ENCODE measurements at regions not wholly inside any gene's neighbourhood (a gene's known extent, or its start where the extent isn't known, plus 50 kb on each side); places are given as distances from the start of the nearest gene placed in this dataset.

- DNase-seq (ENCODE audit: low spot score) (no peak), ATAC-seq (no peak)
- intact Hi-C loops (cut with DNase I): no loop called here
Measured at GRCh38 chr13:111974341-111974640, 92.7 kb upstream of the SOX1 start.

- intact Hi-C loops (cut with DNase I): no loop called here
- no peak for DNase-seq (ENCODE audit: low spot score)
- ATAC-seq: no peak
Measured at GRCh38 chr13:111975539-111976473, 91.1 kb upstream of the SOX1 start.

GRCh38 chr13:111976474-111977178, 90.3 kb upstream of the SOX1 start:
- DNase-seq (ENCODE audit: low spot score): no peak
- no peak for ATAC-seq

GRCh38 chr13:111977179-111977506, 89.8 kb upstream of the SOX1 start:
- DNase-seq (ENCODE audit: low spot score) (no peak), ATAC-seq (no peak)
- intact Hi-C loops (cut with DNase I): no loop called here

More at GRCh38 chr13:111976474-111977178, 90.3 kb upstream of the SOX1 start:
- intact Hi-C loops (cut with DNase I): no loop called here

- intact Hi-C loops (cut with DNase I): no loop called here
- DNase-seq (ENCODE audit: low spot score) (no peak), ATAC-seq (no peak)
Measured at GRCh38 chr13:111978546-111978945, 88.4 kb upstream of the SOX1 start.

GRCh38 chr13:111980146-111980929, 86.6 kb upstream of the SOX1 start:
- intact Hi-C loops (cut with DNase I): no loop called here
- DNase-seq (ENCODE audit: low spot score): no peak
- no peak for ATAC-seq

- DNase-seq (ENCODE audit: low spot score) (no peak), ATAC-seq (no peak)
- intact Hi-C loops (cut with DNase I): no loop called here
Measured at GRCh38 chr13:111981006-111981405, 85.9 kb upstream of the SOX1 start.

GRCh38 chr13:111981446-111982165, 85.3 kb upstream of the SOX1 start:
- no peak for ATAC-seq
- DNase-seq (ENCODE audit: low spot score): no peak
- intact Hi-C loops (cut with DNase I): no loop called here

- DNase-seq (ENCODE audit: low spot score): no peak
- intact Hi-C loops (cut with DNase I): no loop called here
- no peak for ATAC-seq
Measured at GRCh38 chr13:111984349-111984748, 82.6 kb upstream of the SOX1 start.

- no peak for ATAC-seq
Measured at GRCh38 chr13:111990362-111990761, 76.6 kb upstream of the SOX1 start.

GRCh38 chr13:111992911-111993310, 74.0 kb upstream of the SOX1 start:
- DNase-seq (ENCODE audit: low spot score) (no peak), ATAC-seq (no peak)
- intact Hi-C loops (cut with DNase I): no loop called here

More at GRCh38 chr13:111990362-111990761, 76.6 kb upstream of the SOX1 start:
- intact Hi-C loops (cut with DNase I): no loop called here
- DNase-seq (ENCODE audit: low spot score): no peak

- intact Hi-C loops (cut with DNase I): no loop called here
- no peak for DNase-seq (ENCODE audit: low spot score)
- ATAC-seq: no peak
Measured at GRCh38 chr13:111993691-111994090, 73.3 kb upstream of the SOX1 start.

- no peak for ATAC-seq
- DNase-seq (ENCODE audit: low spot score): no peak
- intact Hi-C loops (cut with DNase I): no loop called here
Measured at GRCh38 chr13:111994578-111994977, 72.4 kb upstream of the SOX1 start.

- intact Hi-C loops (cut with DNase I): no loop called here
- DNase-seq (ENCODE audit: low spot score) (no peak), ATAC-seq (no peak)
Measured at GRCh38 chr13:111999352-111999751, 67.6 kb upstream of the SOX1 start.

- intact Hi-C loops (cut with DNase I): no loop called here
- DNase-seq (ENCODE audit: low spot score) (no peak), ATAC-seq (no peak)
Measured at GRCh38 chr13:112000888-112001287, 66.1 kb upstream of the SOX1 start.

GRCh38 chr13:112001571-112001970, 65.4 kb upstream of the SOX1 start:
- DNase-seq (ENCODE audit: low spot score): no peak
- intact Hi-C loops (cut with DNase I): no loop called here
- ATAC-seq: no peak

- intact Hi-C loops (cut with DNase I): no loop called here
- DNase-seq (ENCODE audit: low spot score): no peak
- ATAC-seq: no peak
Measured at GRCh38 chr13:112003396-112003795, 63.6 kb upstream of the SOX1 start.

GRCh38 chr13:112003941-112004340, 63.0 kb upstream of the SOX1 start:
- DNase-seq (ENCODE audit: low spot score) (no peak), ATAC-seq (no peak)
- intact Hi-C loops (cut with DNase I): no loop called here

GRCh38 chr13:112005925-112006324, 61.0 kb upstream of the SOX1 start:
- intact Hi-C loops (cut with DNase I): no loop called here
- ATAC-seq: no peak
- DNase-seq (ENCODE audit: low spot score): no peak

Measured in sciatic nerve (tissue), 2 donors.